ENCODE measurements at regions not wholly inside any gene's neighbourhood (a gene's known extent, or its start where the extent isn't known, plus 50 kb on each side); places are given as distances from the start of the nearest gene placed in this dataset.
"Not testable (repeated sequence)": the region's sequence is repeated elsewhere in the genome, so short reads cannot be mapped to it uniquely, and the experiment has no call there.

DNA sequence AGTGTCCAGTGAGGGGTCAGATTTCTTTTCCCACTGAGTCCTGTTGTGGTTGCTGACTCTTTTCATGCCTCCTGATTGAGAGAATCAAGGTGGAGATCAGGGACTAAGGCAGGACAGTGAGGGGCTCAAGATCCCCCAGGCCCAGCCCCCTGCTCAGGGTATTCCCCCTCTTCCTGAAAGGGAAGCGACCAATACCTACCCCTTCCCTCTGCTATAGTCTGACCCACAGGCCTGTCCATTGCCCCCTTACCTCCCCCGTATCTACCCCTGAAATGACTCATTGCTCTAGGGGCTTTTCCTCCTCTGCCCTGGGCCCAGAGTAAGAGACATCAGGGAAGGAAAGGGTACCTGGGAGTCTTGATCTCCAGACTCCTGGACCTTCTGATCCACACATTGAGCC is 1320.5 kb downstream of the UQCRFS1 start:
- no peak for DNase-seq (ENCODE audit: low read depth)

DNA sequence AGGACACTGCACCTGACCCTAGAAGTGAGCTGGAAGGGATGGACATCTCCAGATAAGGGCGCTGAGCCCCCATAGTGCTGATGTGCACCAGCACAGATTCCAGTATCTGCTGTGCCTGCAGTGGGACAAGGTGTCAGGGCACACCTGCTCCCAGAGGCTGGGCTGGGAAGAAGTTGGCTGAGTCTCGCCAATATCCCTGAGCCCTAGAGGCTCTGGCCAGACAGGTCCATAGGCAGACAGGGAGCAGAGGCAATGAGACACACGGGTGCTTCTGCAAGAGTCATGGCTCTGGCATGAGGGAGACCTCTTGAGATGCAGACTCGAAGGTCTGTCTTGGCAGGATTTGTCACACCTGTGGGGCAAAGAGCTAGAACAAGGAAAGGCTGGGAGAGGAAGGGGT is 1321.5 kb downstream of the UQCRFS1 start:
- no peak for DNase-seq (ENCODE audit: low read depth)

DNA sequence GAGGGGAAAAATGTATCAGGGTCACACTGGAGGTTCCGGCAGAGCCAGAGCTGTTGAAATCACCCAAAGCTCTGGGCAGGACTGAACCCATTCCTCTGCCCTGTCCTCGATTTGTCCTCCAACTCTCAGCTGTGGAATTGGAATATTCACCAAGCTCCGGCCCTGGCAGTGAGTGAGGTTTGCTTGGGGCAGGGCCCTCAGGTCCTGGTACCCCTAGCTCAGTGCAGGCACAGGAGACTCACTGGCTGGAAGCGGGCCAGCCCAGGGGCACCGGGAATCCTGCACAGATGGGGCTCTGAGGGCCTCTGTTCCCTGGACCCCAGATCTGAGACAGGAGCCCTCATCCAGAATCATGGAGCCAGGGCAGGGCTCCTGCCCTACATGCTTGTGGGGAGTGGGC is 1322.3 kb downstream of the UQCRFS1 start:
- no peak for DNase-seq (ENCODE audit: low read depth)

DNA sequence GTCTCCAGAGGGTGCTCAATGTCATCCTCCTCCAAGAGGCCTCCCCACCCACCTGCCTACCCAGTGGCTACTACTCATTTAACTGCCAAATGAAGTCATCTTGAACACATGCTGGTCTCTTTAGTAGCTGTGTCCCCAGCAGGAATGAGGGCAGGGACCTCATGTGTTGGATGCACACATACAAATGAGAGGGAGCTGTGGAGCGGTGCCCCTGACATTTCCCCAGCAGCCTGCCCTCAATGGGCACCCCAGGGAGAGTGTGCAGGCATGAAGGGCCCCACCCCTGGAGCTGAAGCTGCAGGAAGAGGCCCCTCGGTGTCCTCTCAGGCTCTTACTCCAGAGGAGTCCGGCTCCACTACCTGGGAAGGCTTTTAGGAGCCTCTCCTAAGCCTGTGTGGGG is 1322.7 kb downstream of the UQCRFS1 start:
- DNase-seq (ENCODE audit: low read depth) = no peak

DNA sequence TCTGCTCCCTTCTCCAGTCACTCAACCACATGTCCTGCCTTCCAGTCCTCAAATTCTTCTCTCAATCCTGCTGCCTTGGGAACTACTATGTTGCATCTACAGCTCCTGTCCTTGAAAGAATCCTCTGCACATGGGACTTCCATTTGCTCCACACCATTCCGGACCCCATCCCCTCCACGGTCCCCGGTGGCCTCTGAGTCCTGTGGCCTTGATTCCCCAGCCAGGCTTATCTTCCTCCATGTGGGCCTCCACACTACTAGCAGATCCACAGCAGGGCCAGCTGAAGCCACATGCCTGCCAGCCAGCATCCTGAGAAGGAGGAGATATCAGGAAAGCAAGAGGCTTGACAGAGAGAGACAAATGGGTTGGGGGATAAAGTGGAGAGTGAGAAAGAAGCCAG is 1323.8 kb downstream of the UQCRFS1 start:
- no peak for DNase-seq (ENCODE audit: low read depth)

DNA sequence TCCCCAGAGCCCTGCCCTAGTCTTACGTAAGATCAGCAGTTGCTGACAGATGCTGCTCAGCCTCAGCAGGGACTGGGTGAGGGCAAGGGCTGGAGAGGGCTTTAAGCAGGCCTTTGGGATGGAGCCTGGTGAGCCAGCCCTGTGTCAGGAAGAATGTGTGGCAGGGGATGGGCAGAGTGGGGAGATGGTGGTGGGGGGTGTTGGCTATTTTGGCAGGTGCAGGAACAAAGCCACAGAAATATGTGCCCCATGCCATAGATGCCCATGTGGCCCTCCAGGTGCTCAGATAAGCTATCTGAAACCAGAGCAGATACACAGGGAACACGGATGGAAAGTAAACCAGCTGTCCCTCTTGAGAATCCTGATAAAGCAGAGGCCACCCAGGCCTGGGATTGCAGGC is 1325.0 kb downstream of the UQCRFS1 start:
- no peak for DNase-seq (ENCODE audit: low read depth)

DNA sequence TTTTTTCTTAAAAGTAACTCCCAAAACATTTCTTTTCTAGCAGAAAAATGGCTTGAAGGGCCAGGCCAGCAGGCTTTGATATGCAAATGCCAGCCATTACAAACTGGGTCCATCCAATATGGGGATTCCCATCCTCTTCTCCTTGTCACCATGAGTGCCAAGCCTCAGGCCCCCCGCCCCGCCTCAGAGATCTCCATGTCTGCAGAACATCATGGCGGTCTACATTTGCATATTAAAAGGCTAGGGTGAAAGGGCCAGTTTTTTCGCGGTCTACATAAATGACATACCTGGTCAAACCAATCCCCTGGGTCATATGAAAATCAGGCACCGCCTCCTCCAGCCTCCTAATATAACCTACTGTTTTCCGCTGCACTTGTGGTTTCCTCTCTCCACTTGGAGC is 1327.6 kb downstream of the UQCRFS1 start:
- DNase-seq (ENCODE audit: low read depth) = no peak

DNA sequence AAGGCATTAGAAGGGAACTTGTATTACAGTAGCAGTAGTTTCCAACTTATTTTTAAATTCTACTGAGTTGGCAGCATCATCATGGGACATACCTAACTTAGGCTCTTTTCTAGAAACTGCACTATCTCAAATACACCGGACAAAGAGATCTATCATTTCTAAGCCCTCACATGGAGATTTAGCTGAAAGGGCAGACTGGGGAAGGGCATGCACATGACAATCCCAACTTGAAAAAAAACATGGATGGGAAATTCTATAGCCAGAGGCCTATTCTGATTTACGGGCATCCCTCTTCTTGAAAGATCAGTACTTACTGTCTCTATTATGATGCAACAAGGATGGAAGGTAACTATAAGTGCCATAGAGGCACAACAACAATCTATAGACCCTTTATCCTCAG is 1328.6 kb downstream of the UQCRFS1 start:
- DNase-seq (ENCODE audit: low read depth) = no peak

DNA sequence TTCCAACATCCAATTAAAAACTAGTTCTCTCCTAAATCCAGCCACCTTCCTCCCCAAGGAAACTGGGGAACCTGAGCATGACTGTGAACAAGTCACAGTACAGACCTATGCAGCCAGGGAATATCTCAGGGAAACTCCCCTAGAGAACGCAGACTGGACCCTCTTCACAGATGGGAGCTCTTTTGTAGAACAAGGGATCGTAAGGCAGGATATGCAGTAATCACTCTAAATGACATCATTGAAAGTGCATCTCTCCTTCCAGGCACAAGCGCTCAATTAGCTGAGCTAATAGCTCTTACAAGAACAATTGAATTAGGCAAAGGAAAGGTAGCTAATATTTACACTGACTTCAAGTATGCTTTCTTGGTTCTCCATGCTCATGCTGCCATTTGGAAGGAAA is 1331.7 kb downstream of the UQCRFS1 start:
- no peak for DNase-seq (ENCODE audit: low read depth)

DNA sequence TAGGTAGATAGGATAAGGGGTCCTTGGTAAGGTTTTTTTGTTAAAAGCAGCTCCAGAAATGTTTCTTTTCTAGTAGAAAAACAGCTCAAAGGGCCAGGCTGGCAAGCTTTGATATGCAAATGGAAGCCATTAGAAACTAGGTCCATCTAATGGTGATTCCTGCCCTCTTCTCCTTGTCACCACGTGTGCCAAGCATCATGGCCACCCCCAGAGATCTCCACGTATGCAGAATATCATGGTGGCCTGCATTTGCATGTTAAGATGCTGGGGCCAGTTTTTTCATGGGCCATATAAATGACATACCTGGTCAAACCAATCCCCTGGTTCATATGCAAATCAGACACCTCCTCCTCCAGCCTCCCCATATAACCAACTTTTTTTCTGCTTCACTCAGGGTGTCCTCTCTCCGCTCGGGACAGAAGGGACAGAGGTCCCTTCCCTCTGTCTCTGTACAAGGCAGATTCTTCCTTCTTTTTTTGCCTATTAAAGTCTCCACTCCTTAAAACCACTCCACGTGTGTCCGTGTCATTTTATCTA is 1335.9 kb downstream of the UQCRFS1 start:
- no peak for DNase-seq (ENCODE audit: low read depth)

DNA sequence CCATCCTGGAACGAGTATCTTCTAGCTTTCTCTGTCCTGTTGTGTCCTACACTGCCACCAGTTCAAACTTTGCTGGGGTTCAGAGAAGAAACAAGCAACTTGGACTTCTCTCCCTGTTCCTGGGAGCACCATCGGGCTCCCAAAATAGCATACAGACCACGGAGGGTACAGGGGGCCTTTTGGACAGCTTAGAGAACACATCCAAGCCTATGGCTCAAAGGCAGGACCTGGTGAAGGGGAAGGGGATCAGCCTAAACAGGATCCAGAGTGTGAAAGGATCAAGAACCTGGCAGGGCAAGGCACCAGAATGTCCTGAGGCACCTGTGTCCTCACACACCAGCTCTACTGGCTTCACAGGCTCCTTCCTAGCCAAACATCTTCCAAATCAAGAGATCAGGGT is 1336.5 kb downstream of the UQCRFS1 start:
- DNase-seq (ENCODE audit: low read depth) = no peak

DNA sequence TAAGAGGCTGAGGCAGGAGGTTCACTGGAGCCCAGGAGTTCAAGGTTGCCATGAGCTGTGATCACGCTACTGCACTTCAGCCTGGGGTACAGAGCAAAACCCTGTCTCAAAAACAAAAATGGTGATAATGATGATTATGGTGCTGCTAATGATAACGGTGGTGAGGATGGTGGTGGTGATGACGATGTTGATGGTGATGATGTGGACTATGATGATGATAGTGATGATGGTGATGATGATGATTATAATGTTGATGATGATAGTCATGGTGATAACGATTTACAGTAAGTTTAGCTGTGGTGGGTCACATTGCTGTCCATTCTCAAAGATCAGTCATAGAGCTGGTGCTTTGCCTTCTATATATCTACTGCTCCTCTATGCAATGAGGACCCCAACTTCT is 1340.6 kb downstream of the UQCRFS1 start:
- no peak for DNase-seq (ENCODE audit: low read depth)

DNA sequence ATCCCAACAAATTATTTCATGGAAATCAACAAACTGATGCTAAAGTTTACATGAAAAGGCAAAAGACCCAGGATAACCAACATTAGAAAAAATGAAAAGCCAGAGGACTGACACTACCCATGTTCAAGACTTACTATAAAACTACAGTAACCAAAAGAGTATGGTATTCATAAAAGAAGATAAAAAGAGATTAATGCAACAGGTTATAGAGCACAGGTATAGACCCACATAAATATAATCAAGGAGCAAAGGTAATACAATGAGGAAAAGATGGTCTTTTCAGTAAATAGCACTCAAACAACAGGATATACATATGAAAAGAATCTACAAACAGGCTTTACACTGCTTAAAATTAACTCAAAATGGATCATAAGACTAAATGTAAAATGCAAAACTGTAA is 1342.7 kb downstream of the UQCRFS1 start:
- DNase-seq (ENCODE audit: low read depth) = no peak

DNA sequence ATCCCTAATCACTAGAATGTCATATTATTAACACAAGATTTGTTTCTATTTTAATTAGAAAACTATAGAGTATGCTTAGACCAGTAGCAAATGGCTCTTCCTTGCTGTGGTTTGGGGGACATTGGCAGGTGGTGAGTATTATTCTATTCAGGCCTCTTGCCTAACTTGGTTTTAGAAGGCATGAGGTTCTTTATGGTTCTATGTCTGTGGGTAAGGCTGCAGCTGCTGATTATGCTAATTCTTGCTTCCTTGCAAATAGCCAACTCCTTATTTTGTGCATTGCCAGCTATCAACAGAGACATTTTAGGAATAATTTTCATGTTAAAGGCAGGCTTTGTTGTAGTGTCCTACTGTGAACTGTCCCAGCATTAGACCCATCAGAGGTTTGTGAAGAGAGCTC is 1344.9 kb downstream of the UQCRFS1 start:
- DNase-seq (ENCODE audit: low read depth) = no peak

DNA sequence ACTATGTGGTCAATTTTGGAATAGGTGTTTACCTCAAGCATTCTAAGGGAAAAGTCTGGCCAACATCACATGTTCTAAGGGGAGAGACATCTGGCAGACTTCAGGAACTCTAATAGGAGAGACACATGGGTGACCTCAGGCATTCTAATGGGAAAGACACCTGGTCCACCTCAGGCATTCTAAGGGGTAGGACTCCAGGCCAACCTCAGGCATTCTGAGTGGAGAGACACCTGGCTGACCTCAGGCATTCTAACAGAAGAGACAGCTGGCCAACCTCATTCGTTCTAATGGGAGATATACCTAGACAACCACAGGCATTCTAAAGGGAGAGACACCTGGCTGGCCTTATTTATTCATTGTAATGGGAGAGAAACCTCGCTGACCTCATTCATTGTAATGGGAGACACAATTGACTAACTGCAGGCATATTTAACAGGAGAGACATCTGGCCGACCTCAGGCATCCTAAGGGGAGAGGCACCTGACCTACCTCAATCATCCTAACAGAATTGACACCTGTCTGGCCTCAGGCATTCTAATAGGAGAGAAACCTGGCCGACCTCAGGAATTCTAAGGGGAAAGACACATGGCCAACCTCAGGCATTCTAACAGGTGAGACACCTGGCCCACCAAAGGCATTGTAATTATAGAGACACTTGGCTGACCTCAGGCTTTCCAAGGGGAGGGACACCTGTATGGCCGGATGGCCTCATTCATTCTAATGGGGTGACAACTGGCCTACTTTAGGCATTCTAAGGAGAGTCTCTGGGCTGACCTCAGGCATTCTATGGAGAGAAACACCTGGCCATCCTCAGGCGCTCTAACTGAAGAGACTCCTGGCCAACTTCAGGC is 1346.8 kb downstream of the UQCRFS1 start:
- no peak for DNase-seq (ENCODE audit: low read depth)

DNA sequence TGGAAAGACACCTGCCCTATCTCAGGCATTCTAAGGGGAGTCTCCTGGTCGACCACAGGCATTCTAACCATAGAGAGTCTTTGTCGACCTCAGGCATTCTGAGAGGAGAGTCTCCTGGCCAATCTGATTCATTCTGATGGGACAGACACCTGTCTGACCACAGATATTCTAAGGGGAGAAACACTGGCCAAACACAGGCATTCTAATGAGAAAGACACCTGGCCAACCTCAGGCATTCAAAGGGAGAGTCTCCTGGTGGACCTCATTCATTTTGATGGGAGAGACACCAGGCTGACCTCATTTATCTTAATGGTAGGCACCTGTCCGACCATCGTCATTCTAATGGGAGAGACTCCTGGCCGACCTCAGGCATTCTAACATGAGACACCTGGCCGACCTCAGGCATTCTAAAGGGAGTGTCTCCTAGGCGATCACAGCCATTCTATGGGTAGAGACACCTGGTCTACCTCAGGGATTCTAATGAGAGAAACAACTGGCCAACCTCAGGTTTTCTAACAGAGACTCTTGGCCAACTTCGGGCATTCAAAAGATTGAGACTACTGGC is 1351.5 kb downstream of the UQCRFS1 start:
- DNase-seq (ENCODE audit: low read depth) = no peak

DNA sequence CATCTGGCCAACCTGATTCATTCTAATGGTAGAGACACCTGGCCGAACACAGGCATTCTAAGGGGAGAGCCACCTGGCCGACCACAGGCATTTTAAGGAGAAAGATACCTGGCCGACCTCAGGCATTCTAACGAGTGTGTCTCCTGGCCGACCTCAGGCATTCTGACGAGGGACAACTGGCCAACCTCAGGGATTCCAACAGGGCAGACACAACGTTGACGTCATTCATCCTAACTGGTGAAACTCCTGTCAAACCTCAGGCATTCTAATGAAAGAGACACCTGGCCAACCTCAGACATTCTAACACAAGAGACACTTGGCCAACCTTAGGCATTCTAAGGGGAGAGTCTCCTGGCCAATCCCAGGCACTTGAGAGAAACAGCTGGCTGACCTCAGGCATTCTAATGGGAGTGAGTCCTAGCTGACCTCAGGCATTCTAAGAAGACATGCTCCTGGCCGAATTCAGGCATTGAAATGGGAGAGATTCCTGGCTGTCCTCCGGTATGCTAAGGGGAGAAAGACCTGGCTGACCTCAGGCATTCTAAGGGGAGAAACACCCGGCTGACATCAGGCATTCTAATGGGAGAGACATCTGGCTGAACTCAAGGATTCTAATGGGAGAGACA is 1352.5 kb downstream of the UQCRFS1 start:
- DNase-seq (ENCODE audit: low read depth) = no peak

DNA sequence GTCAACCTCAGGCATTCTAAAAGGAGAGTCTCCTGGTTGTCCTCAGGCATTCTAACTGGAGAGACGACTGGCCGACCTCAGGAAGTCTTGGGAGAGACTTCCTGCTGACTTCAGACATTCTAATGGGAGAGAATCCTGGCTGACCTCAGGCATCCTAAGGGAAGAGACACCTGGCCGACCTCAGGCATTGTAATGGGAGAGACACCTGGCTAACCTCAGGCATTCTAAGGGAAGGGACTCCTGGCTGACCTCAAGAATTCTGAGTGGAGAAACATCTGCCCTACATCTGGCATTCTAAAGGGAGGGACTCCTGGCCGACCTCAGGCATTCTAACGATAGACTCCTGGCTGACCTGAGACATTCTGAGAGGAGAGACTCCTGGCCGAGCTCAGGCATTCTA is 1353.3 kb downstream of the UQCRFS1 start:
- DNase-seq (ENCODE audit: low read depth) = no peak

DNA sequence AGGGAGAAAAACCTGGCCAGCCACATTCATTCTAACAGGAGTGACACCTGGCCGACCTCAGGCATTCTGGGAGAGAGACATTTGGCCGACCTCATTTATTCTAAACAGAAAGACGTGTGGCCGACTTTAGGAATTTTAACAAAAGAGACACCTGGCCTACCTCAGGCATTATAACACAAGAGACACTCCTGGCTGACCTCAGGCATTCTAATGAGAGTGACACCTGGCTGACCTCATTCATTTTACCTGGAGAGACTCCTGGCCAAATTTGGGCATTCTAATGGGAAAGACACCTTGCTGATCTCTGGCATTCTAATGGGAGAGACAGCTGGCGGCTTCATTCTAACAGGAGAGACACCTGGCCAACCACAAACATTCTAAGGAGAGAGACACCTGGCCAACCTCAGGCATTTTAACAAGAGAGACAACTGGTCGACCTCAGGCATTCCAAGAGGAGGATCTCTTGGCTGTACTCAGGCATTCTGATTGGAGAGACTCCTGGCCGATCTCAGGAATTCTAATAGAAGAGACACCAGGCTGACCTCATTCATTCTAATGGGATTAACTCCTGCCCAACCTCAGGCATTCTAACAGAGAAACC is 1353.9 kb downstream of the UQCRFS1 start:
- no peak for DNase-seq (ENCODE audit: low read depth)

DNA sequence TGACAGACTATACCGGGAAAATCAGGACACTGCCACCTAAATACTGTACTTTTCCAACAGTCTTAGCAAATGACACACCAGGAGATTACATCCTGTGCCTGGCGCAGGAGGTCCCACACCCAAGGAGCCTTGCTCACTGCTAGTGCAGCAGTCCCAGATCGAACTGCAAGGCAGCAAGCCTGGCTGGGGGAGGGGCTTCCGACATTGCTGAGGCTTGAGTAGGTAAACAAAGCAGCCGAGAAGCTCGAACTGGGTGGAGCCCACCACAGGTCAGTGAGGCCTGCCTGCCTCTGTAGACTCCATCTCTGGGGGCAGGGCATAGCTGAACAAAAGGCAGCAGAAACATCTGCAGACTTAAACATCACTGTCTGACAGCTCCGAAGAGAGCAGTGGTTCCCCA is 1360.0 kb downstream of the UQCRFS1 start:
- DNase-seq (ENCODE audit: low read depth) = not testable (repeated sequence)

DNA sequence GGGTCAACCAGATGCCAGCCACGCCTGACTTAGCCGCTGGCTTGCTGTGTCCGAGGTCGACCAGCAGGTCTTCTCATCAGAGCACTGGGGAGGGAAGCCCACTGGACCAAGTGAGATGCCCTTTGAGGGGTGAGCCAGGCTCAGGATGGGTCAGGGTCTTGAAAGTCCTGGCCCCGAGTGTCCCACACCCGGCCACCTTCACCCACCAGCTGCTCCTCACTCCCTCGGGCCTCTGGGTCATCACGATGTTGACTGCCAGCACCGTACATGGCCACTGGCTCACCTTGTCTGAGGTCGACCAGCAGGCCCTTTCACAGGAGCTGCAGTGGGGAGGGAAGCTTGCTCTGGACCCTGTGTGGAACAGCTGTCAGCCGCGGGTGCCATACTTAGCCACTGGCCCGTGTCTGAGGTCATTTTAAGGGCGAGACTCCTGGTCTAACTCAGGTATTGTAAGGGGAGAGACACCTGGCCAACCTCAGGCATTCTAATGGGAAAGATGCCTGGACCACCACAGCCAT is 1361.3 kb downstream of the UQCRFS1 start:
- DNase-seq (ENCODE audit: low read depth) = no peak

DNA sequence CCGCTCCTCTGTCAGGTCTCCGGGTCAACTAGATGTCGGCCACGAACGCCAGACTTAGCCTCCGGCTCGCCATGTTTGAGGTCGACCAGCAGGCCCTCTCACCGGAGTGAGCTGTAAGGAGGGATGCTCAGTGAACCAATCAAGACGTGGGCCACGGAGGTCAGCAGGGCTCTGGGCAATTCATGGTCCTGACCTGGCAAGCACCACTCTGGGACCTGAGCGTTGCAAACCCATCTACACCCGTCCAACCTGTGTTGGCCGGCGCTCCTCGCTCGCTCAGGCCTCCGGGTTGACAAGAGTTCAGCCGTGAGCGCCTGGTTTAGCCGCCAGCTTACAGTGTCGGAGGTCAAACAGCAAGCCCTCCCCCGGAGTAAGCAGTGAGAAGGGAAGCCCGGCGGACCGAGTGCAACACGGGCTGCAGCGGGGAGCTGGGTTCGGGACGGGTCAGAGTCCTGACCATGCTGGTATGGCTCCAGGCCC is 1361.9 kb downstream of the UQCRFS1 start:
- no peak for DNase-seq (ENCODE audit: low read depth)

Measured in fibroblast of gingiva (primary cell).